ENCODE measurements at regions not wholly inside any gene's neighbourhood (a gene's known extent, or its start where the extent isn't known, plus 50 kb on each side); places are given as distances from the start of the nearest gene placed in this dataset.

DNA sequence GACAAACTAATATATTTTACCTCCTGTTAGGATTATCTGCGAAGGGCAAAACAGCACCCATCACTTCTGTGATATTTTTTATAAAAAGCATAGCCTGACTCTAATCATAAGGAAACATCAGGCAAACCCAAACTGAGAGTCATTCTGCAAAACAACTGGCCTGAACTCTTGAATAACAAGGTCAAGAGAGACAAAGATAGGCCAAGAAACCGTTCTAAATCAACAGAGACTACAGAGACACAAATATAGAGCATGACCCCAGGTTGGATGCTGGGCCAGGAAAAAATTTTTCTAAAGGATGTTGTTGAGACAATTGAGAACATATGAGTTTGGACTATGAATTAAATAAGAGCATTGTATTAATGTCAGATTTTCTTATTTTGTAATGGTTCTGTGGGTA lies 384.9 kb downstream of the NFIB start:
- no peak for TF ChIP-seq POLR2AphosphoS5 (IDR thresholded peaks at IDR 0.05; ENCODE audit: low read depth, low read length)
- no peak for TF ChIP-seq TAF1 (IDR thresholded peaks at IDR 0.05; ENCODE audit: borderline replicate concordance, low read depth, low read length)

Data from GM12892 (cell line).